GM12874 (cell line): ENCODE measurements at regions not wholly inside any gene's neighbourhood (a gene's known extent, or its start where the extent isn't known, plus 50 kb on each side); places are given as distances from the start of the nearest gene placed in this dataset.

Experiments
- TF ChIP-seq, protein P1 (sequence below): IDR thresholded peaks from 2 replicates; pipeline ENCODE4 v1.5.1; 2011; ENCODE audit warnings: low read depth, mild to moderate bottlenecking, control low read depth, low read length, moderate library complexity; ENCODE audit not compliant: insufficient read depth

DNA sequence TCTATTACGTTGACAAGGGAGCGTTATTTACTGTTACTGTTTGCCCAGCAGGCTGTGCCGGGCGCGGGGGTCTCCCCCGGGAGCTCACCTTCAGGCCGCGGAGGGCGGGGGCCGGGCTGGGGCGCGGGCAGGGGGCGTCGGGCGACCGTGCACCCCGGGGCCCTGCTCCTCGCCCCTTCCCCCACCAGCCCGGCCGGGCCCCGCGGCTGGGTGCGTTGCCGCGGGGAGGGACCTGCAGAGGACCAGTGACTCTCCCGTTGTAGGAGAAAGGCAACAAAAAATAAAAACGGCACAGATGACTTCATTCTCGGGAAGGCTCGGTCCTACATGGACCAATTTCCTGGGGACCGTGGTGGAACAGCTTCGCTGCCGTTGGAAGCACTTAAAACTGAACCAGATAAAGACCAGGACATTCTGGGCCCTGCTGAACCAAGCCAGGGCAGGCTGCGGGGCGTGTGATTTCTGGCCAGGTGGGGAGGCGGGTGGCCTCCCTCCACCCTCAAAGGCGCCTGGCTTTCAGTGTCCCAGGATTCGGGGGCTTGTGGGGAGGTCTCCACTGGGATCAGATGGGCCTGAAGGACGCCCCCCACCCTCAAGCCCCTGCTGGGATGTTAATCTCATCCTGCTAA, 57.4 kb downstream of the IGLL1 start:
- TF ChIP-seq, protein P1, sequence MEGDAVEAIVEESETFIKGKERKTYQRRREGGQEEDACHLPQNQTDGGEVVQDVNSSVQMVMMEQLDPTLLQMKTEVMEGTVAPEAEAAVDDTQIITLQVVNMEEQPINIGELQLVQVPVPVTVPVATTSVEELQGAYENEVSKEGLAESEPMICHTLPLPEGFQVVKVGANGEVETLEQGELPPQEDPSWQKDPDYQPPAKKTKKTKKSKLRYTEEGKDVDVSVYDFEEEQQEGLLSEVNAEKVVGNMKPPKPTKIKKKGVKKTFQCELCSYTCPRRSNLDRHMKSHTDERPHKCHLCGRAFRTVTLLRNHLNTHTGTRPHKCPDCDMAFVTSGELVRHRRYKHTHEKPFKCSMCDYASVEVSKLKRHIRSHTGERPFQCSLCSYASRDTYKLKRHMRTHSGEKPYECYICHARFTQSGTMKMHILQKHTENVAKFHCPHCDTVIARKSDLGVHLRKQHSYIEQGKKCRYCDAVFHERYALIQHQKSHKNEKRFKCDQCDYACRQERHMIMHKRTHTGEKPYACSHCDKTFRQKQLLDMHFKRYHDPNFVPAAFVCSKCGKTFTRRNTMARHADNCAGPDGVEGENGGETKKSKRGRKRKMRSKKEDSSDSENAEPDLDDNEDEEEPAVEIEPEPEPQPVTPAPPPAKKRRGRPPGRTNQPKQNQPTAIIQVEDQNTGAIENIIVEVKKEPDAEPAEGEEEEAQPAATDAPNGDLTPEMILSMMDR = no peak

DNA sequence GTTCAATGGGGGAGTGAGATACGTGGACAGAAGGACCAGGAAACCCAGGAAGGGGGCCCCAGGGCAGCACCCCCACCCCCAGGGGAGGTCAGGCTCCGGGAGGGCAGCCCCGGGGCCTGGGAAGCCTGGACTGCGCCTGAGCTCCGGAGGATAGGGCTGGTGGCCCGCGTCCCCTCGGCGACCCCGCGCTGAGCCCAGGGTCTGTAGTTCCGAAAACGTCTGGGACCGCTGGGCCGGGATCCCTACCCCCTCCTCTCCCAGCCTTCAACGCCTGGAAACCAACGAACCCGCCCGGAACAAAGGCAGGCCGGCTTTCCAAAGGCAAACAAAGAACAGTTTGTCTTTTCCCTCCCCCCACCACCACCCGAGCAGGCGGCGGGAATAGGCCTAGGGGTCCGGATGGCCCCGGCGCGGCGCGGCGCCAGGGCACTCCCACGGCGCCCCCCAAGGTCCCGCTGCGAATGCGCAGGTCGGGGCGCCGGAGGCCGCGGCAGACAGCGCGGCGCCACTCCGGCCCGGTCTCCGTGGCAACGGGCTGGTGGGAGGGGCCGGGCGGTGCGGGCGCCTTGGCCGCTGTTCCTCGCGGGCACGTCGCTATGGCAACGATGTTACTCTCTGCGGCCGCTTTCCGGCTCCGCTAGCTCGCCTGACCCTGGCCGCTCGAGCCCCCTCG, 58.5 kb downstream of the IGLL1 start:
- TF ChIP-seq, protein P1 = no peak

GRCh38 chr22:23520863-23521440, 59.1 kb downstream of the IGLL1 start:
- TF ChIP-seq, protein P1 = no peak

DNA sequence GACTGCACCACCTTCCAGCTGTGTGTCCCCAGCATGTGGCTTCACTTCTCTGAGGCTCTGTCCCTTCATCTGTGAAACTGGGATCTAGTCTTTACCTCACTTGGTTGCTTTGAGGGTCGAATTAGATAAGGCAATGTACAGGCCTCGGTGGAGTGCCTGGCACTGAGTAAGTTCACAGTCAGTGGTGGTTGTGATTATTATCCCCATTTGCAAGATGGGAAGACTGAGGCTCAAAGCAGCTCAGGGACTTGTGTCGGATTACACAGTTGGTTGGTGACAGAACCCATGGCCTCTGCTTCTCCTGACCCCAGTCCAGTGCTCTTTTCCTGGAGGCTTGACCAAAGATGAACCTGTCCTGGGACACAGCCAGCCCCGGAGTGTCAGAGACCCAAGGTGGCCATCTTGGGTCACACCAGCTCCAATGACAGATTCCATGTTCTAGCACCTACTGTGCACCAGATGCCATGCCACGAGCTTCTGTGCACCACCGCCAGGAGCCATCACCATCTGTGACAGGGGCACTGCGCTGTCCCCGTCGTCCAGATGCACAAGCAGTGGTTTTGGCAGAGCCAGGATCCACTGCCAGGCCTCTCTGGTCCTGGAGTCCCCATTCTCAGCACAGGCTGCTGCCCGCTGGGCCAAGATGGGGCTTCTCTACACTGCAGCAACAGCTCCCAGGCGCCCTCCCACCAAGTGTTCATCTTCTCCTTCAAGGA, 60.5 kb downstream of the IGLL1 start:
- TF ChIP-seq, protein P1 = no peak

DNA sequence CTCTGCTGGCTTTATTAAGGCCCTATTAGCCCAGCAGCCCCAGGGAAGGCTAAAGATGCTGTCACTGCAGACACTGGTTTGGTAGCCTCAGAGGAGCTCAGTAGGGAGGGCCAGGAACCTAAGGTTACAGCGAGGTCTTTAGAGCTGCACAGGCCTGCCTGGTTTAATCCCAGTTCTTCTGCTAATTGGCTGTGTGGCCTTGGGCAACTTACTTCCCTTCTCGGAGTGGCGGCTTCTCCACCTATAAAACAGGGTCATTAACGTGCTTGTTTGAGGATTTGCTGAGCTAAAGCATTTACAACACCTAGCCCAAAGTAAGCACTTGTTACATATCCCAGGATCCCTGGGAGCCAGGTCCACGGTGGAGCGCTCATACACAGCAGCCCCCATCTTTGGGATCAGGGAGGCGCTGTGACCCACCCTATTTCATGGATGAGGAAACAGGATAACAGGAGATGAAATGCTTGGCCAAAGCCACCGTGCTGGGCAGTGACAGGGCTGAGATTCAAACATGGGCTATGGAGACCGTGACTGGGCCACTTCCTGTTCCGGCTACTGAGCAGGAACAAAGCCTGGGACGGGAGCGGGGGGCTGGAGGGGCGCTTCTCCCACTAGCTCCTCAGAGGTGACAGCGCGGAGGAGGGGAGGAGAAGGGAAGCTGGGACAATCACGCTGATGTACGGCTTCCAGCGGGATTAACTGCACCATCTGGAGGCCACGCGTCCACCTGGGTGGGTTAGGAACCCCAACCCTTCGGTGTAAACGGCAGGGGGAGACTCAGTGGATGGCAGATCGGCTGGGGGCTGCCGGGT, 61.5 kb downstream of the IGLL1 start:
- TF ChIP-seq, protein P1 = no peak

- TF ChIP-seq, protein P1 = no peak
These were observed 62.2 kb downstream of the IGLL1 start for GRCh38 chr22:23517804-23518375.
